Stimulated activated CD4-positive, alpha-beta T cell treated with anti-CD3 and anti-CD28 coated beads, Interleukin-1b, Interleukin-23, amount 100 ng/mL, for 1 hour (primary cell): ENCODE measurements at regions not wholly inside any gene's neighbourhood (a gene's known extent, or its start where the extent isn't known, plus 50 kb on each side); places are given as distances from the start of the nearest gene placed in this dataset.

ENCODE experiments used
- DNase-seq, 2 donors: peaks; one replicate each; pipeline ENCODE4 v3.0.0-alpha.2; 2020; ENCODE audit warnings: low read depth in 2 of 2

DNA sequence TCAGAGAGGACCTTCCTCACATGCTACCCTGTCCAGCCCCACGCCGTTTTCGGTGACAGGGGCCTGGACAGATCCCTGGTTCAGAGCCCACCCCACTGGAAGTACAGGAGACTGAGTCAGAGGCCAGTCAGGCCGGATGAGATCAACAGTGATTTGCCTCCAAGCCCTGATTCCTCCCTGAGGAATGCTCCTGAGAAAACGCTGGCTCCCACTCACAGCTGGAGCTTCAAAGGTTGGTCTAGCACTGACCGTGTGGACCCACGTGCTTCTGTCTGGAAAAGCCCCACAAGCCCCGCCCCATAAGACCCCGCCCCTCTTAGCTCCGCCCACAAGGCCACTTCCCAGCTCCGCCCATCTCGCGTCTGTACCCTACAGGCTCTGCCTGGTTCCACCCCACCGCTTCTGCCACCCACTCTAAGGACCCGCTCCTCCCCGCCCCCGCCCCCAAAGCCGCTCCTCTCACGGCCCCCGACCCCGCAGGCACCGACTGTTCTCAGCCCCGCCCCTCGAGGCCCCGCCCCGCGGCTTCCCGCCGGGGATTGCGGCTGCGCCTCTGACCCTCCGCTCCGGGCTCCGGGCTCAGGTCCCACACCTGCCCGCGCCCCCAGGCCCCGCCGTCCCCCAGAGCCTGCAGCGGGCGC is 64.9 kb upstream of the BHLHE23 start:
- DNase-seq, result peak in 1 of 2 donors; percentile 20

DNA sequence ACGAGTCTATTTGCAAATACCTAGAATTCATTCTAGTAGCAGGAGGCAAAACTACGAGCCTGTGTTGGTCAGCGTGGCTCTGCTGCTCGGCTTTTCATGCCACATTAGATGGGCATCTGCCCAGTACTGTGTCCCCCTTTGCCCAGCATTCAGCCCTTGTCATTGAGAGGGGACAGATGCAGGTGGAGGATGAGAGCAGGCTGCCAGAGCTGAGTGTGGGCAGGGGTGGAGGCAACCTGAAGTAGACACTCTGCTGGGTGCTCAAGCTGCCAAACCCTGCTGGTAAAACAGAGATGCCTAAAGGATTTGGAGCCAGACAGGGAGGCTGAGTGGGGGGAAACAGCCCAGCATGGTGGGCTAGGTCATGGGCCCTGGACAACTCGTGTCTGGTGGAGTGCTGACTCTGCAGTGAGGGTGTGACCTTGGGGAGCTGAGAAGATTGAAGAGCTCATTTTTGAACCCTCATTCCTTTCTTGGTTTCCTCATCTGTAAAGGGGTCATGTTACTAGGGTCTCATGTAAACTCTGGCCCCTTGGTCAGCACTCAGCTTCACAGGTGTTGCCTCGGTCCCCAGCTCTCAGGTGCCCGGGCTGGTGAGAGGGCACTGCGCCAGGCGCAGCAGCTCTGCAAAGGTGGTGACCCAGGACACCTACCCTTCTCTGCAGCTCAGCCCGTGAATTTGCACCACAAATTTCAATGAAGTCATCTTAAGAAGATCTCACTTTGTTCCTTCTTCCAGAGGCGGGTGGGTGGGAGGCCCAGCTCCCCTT is 64.2 kb upstream of the BHLHE23 start:
- no peak for DNase-seq

DNA sequence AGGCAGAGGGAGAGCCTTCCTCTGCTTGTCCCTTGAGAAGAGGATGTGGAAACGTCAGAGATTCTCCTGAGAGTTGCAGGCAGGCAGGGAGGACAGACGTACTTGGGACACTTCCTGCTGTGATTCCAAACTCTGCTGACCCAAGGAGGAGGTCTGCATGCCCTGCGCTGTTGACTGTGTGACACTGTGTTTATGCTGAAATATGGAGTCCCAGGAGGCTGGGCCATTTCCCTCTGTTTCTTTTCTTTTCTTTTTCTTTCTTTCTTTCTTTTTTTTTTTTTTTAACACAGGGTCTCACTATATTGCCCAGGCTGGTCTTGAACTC is 63.5 kb upstream of the BHLHE23 start:
- DNase-seq, result no peak

DNA sequence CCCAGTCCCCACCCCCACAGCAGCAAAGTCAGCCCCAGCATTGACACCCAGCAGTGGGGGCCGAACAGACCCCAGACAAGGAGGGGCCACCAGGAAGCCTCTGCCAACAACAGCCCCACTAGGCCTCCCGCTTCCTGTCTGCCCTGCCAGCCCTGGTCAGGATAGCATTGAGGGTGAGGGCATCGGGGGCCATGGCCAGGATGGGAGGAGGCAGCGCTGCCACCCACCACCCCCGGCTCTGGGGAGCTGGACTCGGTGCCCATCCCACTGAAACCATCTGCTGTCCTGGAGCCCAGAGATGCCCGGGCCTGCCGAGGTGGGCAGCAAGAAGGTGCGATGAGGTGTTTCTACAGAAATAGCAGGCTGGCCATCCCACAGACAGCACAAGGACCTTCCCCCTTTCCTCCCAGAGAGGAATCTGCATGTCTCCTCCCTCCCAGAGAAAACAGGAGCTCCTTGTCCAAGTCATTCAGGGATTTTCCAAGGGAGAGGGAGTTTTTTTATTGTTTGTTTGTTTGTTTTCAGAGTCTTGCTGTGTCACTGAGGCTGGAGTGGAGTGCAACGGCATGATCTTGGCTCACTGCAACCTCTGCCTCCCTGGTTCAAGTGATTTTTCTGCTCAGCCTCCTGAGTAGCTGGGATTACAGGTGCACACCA is 62.1 kb upstream of the BHLHE23 start:
- DNase-seq, result no peak

DNA sequence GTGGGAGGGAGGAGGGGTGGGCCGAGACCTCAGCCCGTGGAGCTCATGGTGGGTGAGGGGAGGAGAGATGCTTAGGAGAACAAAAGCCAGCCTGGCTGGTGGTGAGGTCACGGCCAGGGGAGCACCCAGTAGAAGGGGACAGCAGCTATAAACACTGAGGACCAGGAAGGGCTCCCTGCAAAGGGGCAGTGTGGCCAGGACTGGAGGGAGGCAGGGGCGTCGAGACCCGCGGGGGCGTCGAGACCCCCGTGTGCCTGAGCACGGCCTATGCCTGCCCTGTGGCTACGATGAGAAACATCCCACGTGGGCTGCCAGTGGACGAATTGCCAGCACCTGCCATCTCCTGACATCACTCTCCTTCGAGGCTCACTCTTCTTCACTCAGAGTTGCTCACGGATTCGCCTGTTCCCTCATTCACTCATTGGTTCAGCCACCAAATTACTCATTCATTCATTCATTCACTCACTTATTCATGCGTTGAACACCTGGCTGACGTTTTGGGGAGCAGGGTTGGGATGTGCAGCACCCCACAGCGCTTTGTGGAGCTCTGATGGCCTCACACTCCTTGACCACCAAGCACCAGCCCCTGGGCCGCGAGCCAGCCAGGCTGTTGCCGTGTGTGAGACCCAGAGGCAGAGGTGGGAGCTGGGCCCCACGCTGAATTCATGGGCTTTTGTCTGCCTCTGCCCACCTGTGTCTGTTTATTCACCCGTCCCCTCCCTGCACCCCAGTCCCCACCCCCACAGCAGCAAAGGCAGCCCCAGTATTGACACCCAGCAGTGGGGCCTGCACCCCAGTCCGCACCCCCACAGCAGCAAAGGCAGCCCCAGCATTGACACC is 61.2 kb upstream of the BHLHE23 start:
- DNase-seq, result no peak

DNA sequence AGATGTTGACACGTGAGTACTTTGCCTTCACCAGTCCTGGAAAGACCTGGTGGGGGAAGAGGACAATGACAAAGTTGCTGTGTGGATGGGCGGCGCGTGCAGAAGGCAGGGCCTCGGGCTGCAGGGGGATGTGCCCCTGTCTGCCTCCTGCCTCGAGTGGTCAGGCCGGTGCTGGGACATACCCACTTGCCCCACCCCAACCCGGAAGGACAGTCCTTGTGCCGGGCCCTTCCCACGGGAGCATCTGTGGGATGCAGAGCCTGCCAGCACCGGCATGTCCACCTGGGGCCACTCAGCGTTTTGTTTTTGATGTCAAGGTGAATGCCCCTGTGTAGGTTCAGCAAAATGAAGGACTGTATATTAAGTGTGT is 60.5 kb upstream of the BHLHE23 start:
- DNase-seq, result no peak

DNA sequence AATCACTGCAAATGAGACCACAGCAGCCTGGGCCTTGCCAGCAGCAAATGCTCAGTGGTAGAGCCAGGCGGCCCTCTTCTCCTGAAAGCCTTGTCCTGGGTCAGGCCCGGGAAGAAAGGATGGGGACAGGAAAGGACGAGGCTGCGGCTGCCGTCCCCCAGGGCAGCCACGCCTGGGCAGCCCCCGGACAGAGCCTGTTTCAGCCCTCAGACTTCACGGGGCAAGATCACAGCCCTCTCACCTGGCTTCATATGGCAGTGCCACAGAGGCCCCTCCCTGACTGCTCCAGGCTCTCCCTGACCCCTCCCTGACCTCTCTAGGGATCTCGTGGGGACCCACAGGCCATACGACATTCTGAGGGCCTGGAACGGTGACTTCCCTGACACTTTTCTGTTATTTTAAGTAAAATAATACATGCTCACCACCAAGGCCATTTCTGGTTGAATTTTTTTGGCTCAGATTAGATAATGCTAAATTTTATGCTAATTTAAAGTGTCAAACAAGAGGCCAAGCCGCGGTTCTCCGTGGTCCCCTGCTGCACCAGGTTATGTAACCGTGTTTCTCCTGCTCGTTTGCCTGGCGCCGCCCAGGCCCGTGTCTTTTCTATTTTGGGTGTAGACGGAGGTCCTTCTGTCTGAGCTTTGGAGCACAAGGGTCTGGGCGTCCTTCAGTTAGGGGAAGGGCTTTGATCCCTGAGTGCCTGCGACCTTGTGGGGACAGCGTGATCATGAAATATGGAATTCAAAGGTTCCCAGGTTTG is 59.9 kb upstream of the BHLHE23 start:
- DNase-seq, result no peak

DNA sequence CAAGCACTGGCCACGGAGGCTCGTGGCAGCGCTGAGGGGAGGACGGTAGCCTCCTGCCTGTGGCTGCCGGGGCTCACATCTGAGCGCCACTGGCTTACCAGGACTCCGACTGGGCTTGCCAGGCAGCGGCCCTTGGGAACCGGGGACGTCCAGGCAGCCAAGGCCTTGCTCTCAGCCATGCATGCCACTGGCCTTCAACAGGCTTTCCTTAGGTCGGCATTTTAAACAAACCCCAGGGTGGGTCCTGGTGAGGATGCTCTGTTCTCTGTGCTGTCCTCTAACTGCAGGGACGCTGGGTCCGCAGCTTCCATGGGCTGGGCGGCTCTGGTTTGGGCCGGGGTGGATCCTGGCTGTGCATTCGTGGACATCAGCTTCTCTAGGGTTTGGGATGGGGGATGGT is 59.1 kb upstream of the BHLHE23 start:
- DNase-seq, result no peak

DNA sequence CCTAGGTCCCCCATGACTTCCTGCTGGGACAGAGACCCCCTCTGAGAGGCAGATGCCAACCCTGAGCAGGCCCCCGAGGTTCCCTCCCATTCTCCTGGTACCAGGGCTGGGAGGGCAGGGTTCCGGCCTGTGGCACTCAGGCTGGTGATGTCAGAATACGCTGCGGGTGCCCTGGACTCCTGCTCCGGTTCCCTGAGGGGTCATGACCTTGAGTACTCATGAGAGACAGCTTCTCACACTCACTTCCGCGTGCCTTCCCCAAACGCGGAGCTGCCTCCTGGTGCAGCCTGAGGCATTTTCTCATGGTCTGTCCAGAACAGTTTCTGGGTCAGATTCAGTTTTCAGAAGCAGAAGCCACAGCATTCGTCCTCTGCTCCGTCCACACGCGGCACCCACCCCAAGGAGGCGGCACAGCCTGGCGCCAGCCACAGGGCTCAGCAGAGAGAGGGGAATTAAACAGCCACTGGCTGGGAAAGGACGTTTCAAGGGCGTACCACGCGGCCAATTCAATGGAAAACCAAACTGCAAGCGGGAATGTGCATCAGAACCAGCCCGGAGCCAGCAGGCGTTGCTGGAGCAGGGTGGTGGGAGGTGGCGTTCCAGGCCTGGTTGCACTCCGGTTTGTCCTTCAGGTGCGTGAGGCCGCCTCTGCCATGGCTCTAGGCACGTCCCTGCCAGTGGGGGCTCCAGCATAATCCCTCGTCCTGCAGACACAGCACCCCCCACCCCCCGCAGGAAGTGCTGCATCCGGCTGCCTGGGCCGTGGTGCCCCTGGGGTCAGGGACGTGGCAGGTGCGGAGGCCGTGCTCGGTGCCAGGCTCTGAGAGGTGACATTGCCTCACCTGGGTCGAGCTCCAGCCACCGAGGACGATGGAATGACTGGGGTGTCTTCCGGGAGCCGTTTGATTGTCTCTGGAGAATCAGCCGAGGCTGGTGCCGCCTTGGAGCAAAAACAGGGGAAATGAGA is 58.3 kb upstream of the BHLHE23 start:
- no peak for DNase-seq

DNA sequence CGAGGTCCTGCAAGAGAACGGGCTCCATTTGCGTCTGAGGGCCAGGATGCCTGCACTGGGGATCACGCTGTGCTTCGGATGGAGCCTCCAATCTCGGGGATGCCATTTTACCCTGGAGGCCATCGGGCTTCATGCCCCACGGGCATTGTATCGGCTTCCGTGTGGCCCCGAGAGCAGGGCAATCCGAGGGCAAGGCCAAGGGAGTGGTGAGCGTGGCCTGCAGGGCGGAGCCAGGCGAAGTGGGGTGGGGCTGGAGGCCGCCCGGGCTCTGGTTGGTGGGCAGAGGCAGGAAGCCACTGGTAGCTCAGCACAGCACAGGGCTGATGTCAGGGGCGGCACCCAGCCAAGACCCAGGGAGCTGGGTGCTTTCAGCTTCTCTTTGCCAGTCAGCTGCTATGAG is 57.5 kb upstream of the BHLHE23 start:
- DNase-seq, result no peak

DNA sequence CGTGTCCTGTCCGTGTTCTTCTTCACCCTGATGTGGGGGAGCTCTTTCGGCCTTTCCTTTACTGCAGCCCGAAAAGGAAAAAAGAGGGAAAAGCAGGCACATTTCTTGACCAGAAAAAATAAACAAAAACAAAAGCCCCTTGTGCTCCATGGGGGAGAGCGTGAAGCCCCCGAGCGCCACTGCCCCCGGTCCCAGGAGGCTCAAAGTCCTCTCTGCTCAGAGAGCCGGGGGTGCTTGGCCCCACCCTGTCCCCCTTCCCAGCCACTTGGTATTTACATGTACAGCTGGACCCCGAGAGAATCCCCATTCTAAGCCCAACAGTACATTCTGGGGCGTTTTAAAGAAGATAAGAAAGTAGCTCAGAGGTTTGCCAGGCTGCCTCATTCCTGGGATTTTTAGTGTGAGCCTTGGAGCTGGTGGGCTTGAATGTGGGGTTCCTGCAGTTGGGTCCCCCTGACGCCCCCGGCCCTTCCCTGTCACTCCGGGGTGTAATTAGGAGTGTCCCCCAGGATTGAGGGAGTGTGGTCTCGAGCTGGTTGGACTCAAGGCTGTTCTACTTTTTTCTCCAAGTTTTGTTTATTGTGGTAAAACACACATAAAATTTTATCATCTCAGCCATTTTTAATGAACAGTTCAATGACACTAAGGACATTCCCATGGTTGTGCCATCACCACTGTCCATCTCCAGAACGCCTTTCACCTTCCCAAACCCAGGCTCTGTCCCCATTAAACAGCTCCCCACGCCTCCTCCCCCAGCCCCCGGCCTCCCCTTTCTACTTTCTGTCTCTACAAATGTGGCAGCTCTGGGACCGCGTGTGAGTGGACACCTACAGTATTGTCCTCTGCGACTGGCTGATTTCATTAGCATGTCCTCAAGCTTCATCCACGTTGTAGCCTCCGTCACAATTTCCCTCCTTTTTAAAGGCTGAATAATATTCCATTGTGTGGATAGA is 55.7 kb upstream of the BHLHE23 start:
- no peak for DNase-seq

DNA sequence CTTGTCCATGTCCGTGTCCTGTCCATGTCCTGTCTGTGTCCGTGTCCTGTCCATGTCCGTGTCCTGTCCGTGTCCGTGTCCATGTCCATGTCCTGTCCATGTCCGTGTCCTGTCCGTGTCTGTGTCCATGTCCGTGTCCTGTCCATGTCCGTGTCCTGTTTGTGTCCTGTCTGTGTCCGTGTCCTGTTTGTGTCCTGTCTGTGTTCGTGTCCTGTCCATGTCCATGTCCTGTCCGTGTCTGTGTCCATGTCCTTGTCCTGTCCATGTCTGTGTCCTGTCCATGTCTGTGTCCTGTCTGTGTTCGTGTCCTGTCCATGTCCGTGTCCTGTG is 55.0 kb upstream of the BHLHE23 start:
- DNase-seq, result no peak

DNA sequence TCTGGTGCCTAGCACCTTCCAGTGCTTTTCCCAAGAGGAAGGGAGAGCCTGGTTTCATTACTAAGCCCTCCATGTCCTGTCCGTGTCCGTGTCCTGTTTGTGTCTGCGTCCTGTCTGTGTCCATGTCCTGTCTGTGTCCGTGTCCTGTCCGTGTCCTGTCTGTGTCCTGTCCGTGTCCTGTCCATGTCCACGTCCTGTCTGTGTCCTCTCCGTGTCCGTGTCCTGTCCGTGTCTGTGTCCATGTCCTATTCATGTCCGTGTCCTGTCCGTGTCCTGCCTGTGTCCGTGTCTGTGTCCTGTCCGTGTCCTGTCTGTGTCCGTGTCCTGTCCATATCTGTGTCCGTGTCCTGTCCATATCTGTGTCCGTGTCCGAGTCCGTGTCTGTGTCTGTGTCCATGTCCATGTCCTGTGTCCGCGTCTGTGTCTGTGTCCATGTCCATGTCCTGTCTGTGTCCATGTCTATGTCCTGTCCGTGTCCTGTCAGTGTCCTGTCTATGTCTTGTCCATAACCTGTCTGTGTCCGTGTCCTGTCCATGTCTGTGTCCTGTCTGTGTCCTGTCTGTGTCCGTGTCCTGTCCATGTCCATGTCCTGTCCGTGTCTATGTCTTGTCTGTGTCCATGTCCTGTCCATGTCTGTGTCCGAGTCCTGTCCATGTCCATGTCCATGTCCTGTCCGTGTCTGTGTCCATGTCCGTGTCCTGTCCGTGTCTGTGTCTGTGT is 54.4 kb upstream of the BHLHE23 start:
- DNase-seq, result no peak

DNA sequence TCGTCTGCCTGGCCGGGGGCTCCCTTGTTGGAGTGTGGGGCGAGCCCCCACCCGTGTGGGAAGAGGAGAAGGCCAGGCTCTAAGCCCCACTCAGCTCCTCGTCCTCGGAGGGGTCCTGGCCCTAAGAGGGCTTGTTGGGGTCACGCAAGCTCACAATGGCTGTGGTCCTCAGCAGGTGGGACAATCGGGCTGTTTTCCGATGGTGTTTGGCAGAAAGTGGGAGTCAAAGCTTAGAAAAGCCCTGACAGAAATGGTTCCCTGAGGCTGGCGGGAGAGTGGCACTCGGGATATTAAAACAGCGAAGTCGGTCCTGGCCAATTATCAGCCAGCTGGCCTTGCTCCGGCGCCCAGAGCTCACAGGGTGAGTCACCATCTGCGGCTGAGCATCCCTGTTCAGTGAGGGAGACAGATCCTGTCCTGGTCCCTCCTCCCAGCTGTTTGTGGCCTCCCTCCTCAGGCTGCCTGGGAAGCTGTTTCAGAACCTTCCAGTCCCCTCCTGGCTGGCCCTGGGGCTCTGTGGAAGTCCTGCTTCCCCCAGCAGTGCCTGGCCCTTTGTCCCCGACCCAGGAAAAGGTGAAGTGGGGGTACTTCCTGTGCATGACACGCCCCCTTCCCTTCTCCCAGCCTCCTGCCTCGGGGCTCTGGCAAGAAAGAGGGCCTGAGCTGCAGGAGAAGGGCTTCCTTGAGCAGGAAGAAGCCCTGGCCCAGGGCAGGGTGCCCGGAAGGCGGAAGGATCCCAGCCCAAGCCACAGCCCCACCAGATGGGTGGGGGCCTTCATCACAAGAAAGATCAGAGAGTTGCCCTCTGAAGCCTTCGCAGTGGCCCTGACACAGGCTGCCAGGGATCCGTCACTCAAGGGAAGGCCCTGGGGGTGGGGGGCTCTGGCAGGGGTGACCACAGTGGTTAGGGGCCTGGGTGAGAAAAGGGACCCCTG is 53.6 kb upstream of the BHLHE23 start:
- DNase-seq, result no peak

DNA sequence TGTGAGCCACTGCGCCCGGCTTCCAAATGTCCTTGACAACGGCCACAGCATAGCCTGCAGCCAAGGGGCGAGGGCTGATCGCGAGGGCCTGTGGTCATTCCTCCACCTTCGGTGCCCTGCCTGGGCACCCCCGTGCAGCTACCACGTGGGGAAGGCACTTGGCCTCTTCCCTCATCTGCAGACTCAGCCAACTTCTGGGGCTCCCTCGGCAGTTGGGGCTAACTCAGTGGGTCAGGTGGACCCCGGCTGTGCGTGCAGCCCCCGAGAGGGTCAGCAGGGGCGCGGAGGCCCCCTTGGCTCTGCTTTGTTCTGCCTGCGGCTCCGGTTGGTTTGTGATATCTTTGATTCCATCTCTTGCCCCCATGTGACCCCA is 52.9 kb upstream of the BHLHE23 start:
- no peak for DNase-seq

DNA sequence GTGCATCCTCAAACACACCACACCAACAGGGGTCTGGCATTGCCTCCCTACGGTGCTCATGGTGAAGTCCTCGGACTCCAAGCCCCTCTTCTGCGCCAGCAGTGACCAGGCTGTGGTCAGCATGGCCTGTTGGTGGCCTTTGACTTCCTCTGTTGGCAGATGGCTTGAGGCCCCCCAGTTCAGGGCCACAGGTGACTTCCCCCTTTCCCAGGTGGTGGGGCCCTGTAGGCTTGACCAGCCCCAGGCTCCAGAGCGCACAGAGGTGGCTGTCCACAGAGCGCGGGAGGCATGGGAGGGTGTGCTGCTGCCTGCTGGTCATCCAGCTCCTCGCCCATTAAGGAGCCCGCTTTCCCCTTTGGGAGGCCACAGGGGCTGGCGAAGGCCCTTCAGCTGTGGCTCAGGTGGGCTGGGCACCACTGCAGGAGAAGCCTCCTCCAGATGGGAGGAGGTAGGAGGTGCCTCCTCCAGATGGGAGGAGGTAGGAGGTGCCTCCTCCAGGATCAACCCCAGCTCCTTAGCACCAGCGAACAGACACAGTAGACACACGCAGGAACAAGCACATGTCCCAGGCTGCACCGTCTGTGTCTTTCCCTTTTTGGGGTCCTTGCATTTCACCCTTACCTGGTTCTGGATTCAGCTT is 52.1 kb upstream of the BHLHE23 start:
- no peak for DNase-seq
